ENCODE measurements at regions not wholly inside any gene's neighbourhood (a gene's known extent, or its start where the extent isn't known, plus 50 kb on each side); places are given as distances from the start of the nearest gene placed in this dataset.

- TF ChIP-seq ZNF462 (CRISPR knock-in tag; IDR thresholded peaks at IDR 0.05) (no peak), JUNB (IDR thresholded peaks at IDR 0.05; ENCODE audit: unreplicated experiment) (no peak), STAT1 (IDR thresholded peaks at IDR 0.05; ENCODE audit: unreplicated experiment) (no peak), POLR2AphosphoS5 (IDR thresholded peaks at IDR 0.05; ENCODE audit: low read depth) (no peak), EZH2phosphoT487 (IDR thresholded peaks at IDR 0.05; ENCODE audit: unreplicated experiment) (no peak), NANOG (IDR thresholded peaks at IDR 0.05; ENCODE audit: borderline replicate concordance) (no peak)
- TF ChIP-seq, protein P1, sequence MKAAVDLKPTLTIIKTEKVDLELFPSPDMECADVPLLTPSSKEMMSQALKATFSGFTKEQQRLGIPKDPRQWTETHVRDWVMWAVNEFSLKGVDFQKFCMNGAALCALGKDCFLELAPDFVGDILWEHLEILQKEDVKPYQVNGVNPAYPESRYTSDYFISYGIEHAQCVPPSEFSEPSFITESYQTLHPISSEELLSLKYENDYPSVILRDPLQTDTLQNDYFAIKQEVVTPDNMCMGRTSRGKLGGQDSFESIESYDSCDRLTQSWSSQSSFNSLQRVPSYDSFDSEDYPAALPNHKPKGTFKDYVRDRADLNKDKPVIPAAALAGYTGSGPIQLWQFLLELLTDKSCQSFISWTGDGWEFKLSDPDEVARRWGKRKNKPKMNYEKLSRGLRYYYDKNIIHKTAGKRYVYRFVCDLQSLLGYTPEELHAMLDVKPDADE (IDR thresholded peaks at IDR 0.05): no peak
These were observed 1061.8 kb upstream of the ARRDC3 start (continued) for GRCh38 chr5:92444888-92445287.

DNA sequence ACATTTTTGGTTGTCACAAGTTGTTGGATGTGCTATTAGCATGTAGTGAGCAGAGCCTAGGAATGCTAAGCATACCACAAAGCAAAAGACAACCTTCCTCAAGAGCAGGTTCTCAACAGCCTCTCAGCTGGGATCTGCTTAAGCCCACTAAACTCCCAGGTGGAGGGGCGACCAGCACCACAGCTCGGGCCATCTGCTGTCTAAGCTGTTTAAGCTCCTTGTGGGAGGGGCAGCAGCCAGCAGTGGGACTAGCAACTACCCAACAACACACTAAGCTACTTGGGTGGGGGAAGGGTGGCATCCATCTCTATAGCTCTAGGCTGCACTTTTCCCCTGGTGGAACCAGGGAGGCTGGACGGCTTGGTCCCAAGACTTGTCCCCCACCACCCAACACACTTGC, 1052.7 kb upstream of the ARRDC3 start:
- H3K27me3 ChIP-seq (ENCODE audit: insufficient read depth): no peaks in the 10 kb centered on the region
- no peaks in the 10 kb centered on the region for H3K27me3 Mint-ChIP-seq (ENCODE audit: insufficient read depth, low read depth, poor library complexity)
- H3K27ac ChIP-seq (ENCODE audit: low read depth): no peak overlapping the region
- 0 out of 2 replicates have a peak, but pooled peaks cover 6% of the 10 kb centered on the region for H3K9me2 ChIP-seq (ENCODE audit: insufficient read depth)
- peaks cover 34% of the 10 kb centered on the region; the same call in 2 of the 3 replicates for H3K9me3 Mint-ChIP-seq
- no peaks in the 10 kb centered on the region for H3K79me2 ChIP-seq (replicated peaks; ENCODE audit: insufficient read depth)
- H3K4me1 ChIP-seq (ENCODE audit: insufficient read depth): no peaks in the 10 kb centered on the region
- peaks cover 6% of the 10 kb centered on the region; the same call in 1 of the 2 replicates for H3K36me3 ChIP-seq (ENCODE audit: insufficient read depth)
- H3K36me3 Mint-ChIP-seq (ENCODE audit: low read depth): peaks cover 6% of the 10 kb centered on the region; the same call in 1 of the 3 replicates
- H3F3A ChIP-seq (replicated peaks; ENCODE audit: low read depth): no peaks in the 10 kb centered on the region
- no peaks in the 10 kb centered on the region for H4K20me1 ChIP-seq (replicated peaks; ENCODE audit: insufficient read depth)
- no peak overlapping the region for H3K4me2 ChIP-seq
- no peak for ATAC-seq
- H3K4me1 Mint-ChIP-seq: no peaks in the 10 kb centered on the region
- H3K4me3 ChIP-seq: no peak overlapping the region
- H3K4me3 Mint-ChIP-seq: no peak overlapping the region
- H2AFZ ChIP-seq: no peak overlapping the region
- no peak overlapping the region for H3K27ac Mint-ChIP-seq
- no peak for DNase-seq (ENCODE audit: low spot score)
- TF ChIP-seq EZH2phosphoT487 (IDR thresholded peaks at IDR 0.05; ENCODE audit: unreplicated experiment) (no peak), EZH2 (IDR thresholded peaks at IDR 0.05; ENCODE audit: low read depth, unreplicated experiment) (no peak), ZNF114 (CRISPR knock-in tag; IDR thresholded peaks at IDR 0.05) (no peak), STAT1 (IDR thresholded peaks at IDR 0.05; ENCODE audit: unreplicated experiment) (no peak), CREB1 (CRISPR knock-in tag; IDR thresholded peaks at IDR 0.05; ENCODE audit: low read depth) (no peak), NANOG (IDR thresholded peaks at IDR 0.05; ENCODE audit: borderline replicate concordance) (no peak), POLR2AphosphoS5 (IDR thresholded peaks at IDR 0.05; ENCODE audit: low read depth) (no peak)
- TF ChIP-seq, protein P2, sequence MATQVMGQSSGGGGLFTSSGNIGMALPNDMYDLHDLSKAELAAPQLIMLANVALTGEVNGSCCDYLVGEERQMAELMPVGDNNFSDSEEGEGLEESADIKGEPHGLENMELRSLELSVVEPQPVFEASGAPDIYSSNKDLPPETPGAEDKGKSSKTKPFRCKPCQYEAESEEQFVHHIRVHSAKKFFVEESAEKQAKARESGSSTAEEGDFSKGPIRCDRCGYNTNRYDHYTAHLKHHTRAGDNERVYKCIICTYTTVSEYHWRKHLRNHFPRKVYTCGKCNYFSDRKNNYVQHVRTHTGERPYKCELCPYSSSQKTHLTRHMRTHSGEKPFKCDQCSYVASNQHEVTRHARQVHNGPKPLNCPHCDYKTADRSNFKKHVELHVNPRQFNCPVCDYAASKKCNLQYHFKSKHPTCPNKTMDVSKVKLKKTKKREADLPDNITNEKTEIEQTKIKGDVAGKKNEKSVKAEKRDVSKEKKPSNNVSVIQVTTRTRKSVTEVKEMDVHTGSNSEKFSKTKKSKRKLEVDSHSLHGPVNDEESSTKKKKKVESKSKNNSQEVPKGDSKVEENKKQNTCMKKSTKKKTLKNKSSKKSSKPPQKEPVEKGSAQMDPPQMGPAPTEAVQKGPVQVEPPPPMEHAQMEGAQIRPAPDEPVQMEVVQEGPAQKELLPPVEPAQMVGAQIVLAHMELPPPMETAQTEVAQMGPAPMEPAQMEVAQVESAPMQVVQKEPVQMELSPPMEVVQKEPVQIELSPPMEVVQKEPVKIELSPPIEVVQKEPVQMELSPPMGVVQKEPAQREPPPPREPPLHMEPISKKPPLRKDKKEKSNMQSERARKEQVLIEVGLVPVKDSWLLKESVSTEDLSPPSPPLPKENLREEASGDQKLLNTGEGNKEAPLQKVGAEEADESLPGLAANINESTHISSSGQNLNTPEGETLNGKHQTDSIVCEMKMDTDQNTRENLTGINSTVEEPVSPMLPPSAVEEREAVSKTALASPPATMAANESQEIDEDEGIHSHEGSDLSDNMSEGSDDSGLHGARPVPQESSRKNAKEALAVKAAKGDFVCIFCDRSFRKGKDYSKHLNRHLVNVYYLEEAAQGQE (IDR thresholded peaks at IDR 0.05; ENCODE audit: unreplicated experiment): no peak
- TF ChIP-seq, protein P1 (IDR thresholded peaks at IDR 0.05): no peak

All from GM23338 (cell line).